GM10266 (cell line): ENCODE measurements at regions not wholly inside any gene's neighbourhood (a gene's known extent, or its start where the extent isn't known, plus 50 kb on each side); places are given as distances from the start of the nearest gene placed in this dataset.

Experiments used
- DNase-seq: peaks from one replicate; pipeline ENCODE4 v3.0.0; 2012; ENCODE audit errors: extremely low spot score
- CTCF ChIP-seq: IDR thresholded peaks from 2 replicates; pipeline ENCODE4 v1.5.1; 2012; ENCODE audit warnings: mild to moderate bottlenecking, low read depth; ENCODE audit not compliant: control insufficient read depth, insufficient read depth; ENCODE audit errors: missing control alignments

- DNase-seq, result no peak
- no peak for TF ChIP-seq CTCF
Measured at GRCh38 chr12:43261701-43262100, 290.3 kb downstream of the ADAMTS20 start.

GRCh38 chr12:43255522-43256111 lies 296.4 kb downstream of the ADAMTS20 start:
- DNase-seq, result no peak
- TF ChIP-seq CTCF, result no peak

- no peak for TF ChIP-seq CTCF
Measured at GRCh38 chr12:43252585-43252984, 299.4 kb downstream of the ADAMTS20 start.

GRCh38 chr12:43245947-43246346 lies 306.1 kb downstream of the ADAMTS20 start:
- DNase-seq, result no peak
- no peak for TF ChIP-seq CTCF

More at GRCh38 chr12:43252585-43252984, 299.4 kb downstream of the ADAMTS20 start:
- DNase-seq, result no peak

GRCh38 chr12:43241986-43242385 lies 310.0 kb downstream of the ADAMTS20 start:
- no peak for DNase-seq
- no peak for TF ChIP-seq CTCF

- no peak for TF ChIP-seq CTCF
- DNase-seq, result no peak
Measured at GRCh38 chr12:43238281-43238680, 313.7 kb downstream of the ADAMTS20 start.

GRCh38 chr12:43237238-43237879 lies 314.6 kb downstream of the ADAMTS20 start:
- no peak for TF ChIP-seq CTCF
- no peak for DNase-seq
